Activated naive CD4-positive, alpha-beta T cell (primary cell): ENCODE measurements at regions not wholly inside any gene's neighbourhood (a gene's known extent, or its start where the extent isn't known, plus 50 kb on each side); places are given as distances from the start of the nearest gene placed in this dataset.

Experiments used
- DNase-seq, 4 experiments: peaks; one replicate each; lab custom pipeline; 2025; lab: John Stamatoyannopoulos, UW

DNA sequence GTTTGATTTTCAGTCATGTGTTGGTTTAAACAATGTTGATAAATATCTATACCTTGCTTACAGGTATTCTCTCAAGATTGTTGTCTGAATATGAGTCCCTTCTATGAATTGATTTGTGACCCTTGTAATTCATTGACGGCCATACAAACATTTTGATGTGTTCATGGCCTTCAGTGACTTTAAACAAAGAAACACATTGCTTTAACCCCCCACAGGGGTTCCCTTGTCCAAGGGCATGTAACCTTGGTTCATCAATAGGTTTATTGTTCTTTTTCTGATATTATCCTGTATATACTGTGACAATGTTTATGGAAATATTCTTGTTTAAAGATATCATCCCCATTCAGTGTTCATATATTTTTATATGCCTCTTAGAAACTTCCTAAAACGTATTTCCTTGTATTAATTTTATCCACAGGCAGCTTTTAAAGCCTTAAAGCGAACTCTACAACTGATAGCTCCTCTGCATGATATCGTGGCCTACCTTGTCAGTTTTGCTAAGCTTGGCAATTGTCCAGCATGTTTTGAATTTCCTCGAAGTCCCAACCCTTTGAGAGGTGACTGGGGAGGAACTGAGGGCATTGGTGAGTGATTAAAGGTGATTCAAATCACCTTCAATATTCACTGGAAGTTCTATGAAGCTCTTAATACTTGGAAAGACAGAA, 87.0 kb downstream of the CD164 start:
- DNase-seq: no peak

DNA sequence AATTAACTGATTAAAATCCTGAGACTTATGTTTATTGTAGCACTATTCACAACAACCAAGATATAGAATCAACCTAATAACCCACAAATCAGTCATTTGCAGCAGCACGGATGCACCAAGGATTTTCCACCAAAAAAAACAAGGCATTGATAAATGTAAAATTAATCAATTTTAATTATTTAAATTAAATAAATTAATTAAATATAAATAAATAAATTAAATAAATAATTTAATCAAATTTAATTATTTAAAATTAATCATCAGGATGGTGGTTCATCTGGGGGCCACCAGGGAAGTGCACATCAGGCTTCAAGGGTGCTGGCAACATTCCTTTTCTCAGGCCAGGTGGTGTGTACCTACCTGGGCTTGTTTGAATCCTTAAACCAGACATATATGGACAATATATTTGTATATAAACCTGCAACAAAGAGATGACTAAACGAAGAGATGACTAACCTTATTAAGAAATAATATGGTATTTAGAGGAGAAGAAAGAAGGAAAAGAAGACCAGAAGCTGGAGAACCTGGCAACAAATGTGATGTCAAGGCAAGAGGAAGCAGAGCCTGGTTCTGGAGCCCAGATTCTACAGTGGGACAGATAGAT, 89.2 kb downstream of the CD164 start:
- DNase-seq: no peak

DNA sequence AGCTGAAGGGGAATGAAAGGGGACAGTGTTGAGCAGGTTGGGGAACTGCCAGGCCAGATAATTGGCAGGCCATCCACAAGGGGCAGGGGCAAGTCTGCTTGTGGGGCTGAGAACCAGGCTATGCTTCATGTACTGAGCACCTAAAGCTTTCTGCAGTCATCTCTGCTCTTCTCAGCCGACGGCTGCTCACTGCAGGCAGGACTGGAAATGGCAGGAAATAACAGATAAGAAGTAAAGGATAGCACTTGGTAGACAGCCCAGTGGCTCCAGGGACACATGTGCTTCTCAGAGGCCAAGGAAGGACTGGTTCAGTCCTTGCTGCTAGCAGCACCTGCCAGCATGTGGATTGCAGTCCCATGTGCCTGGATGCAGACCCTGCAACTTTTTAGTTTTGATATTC, 89.8 kb downstream of the CD164 start:
- no peak for DNase-seq

DNA sequence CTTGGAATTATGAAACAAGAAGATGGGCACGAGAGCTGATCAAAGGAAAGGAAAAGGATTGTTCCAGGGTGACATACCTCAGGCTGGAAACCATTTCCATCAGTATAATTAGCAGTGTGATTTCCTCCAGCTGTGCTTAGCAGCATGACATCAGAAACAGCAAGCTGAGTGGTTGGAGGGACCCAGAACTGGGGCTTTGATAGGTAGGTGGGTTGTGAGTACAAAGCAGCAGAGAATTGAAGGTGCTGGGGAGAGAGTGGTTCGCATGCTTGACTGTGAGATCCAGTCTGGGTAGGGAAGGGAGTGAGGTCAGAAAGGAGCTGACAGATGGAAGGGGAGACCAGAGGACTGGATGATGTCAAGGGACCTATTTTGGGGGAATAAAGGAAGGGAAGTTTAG, 90.4 kb downstream of the CD164 start:
- no peak for DNase-seq

DNA sequence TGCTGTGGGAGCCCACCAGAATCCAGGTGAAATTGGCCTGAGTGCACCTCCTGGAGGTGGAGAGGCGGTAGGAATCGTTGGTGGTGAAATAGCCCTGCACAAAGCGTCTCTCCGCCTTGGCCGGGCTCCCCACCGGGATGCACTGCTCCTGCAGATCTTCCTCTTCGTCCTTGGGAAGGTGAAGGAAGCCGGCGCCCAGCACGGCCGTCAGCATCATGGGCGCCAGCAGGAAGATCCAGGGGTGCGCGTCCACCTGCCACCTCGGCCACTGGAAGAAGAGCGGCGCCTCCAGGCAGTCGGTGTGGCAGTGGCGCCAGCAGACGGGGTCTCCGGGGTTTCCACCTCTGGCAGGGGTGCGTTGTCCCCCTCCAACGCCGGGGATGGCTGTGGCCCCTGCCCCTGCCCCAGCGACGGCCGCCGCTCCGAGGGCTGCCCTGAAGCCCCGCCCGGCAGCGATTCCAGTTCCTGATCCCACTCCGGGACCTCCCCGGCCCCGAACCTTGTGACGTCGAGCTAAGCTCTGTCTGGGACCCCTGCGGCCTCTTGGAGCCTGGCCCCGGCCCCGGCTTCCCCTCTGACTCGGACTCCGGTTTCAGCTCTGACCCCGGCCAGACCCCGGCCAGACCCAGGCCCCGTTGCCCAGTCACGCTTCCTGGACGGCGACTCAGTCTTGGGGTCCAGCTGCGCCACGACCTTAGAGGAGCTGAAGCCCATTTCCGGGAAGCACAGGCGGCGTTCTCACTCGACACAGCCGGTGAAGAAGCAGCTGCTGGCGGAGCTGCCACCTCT, 91.9 kb downstream of the CD164 start:
- DNase-seq: no peak

DNA sequence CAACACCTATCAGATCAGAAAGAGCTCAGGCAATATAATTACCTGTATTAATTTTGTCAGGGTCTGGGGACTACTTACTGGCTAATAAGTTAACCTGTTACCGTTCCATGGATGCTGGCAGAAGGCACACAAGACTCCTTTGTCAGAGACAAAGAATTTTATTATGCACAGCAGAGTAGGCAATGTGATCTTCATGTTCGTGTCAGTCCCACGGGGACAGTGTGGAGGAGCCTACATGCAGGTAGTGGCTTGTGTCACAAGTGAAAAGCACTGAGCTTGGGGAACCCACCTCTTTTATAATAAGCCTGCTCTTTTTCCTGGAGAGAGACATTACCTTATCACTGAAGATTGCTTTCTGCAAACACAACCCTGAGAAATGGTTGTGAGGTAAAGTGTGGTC, 96.9 kb downstream of the CD164 start:
- no peak for DNase-seq

DNA sequence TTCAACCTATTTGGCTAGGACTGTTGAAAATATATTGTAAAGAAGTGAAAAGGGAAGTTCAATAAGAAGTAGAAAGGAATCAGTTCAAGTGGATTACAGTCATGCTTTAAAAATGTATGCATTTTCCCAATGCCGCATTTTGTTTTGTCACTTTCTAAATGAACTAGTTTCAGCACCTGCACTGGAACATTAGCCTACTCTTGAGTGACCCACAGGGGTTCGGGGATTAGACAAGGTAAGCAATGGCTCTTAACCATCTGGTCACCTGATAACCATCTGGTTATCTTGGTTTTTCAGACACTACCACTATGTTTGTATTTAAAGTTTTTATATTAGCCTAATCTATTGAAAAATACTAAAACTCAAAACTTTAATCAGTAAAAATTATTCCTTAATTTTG, 97.6 kb downstream of the CD164 start:
- DNase-seq: no peak

DNA sequence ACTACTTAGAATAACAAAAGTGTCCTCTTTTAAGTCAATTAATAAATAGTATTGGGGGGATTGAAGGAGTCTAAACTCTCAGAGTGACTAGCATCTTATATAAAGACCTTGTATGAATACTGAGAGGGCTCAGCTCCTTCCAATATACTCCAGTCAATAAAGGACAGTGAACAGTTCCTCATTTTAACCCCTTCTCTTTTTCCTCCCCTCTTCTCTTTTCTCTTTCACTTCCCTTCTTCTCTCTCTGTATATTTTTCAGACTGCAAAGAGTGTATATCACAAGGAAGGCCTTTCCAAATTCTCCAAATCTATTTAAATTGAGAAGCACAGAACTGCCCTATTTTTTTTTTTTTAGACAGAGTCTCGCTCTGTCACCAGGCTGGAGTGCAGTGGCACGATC, 99.5 kb downstream of the CD164 start:
- DNase-seq: no peak

DNA sequence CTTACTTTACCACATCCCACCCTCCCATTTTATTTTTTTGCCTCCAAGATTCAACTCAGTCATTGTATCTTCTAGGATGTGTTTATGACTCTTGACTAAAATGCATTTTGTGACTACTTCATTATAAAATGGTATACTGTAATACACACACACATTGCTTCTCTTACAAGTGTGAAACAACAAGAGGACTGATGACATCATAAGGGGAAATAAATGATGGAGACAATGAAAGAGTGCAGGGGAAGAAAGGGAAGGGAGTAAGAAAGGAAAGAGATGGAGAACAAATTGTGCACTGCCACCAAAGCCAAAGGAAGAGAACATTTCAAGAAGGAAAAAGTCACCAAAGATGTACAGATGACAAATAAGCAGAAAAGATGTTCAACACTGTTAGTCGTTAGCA, 102.6 kb downstream of the CD164 start:
- DNase-seq: no peak

DNA sequence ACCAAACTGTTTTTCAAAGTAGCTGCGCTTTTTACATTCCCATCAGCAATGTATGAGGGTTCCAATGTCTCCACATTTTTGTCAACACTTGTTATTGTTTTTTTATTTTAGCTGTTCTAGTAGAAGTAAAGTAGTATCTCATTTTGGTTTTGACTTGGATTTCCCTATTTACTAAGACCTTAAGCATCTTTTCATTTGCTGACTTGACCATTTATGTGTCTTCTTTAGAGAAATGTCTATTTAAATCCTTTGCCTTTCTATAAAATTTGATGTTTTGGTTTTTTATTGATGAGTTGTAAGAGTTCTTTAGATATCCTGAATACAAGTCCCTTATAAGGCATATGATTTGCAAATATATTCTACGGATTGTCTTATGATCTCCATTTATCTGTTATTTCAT, 110.6 kb downstream of the CD164 start:
- no peak for DNase-seq

DNA sequence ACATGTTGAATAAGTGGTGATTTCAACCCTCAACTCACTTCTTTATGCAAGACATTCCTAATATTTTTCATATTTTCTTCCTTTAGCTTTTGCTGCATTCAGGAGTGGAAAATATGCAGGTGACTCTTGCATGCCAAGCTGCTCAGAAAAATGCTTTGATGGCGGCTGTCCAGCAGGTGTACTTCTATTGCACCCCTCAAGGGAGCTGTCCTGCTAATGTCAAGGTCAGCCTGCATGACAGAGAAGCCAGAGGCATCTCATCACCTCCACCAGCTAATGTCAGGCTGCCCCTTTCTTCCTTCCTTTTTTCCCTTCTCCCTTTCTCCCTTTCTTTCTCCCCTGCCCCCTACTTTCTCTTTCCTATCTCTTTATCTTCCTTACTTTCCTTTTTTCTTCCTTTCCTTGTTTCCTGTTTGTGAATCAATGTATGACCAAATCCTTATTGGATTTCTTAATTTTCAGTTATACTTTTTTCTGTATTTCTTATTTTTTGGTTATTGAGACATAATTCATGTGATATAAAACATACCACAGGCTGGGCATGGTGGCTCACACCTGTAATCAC, 112.2 kb downstream of the CD164 start:
- no peak for DNase-seq

DNA sequence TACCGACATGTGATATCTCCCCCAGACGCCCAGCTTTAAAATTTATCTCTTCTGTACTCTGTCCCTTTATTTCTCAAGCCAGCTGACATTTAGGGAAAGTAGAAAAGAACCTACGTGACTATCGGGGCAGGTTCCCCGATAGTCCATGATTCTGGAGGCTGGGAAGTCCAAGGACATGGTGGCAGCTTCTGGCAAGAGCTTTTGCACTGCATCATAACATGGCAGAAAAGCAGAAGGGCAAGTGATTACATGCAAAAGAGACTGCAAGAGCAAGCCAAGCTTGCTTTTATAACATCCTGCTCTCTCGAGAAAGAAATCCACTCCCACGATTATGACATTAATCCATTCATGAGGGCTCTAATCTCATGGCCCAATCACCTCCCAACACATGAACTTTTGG, 113.2 kb downstream of the CD164 start:
- DNase-seq: no peak

DNA sequence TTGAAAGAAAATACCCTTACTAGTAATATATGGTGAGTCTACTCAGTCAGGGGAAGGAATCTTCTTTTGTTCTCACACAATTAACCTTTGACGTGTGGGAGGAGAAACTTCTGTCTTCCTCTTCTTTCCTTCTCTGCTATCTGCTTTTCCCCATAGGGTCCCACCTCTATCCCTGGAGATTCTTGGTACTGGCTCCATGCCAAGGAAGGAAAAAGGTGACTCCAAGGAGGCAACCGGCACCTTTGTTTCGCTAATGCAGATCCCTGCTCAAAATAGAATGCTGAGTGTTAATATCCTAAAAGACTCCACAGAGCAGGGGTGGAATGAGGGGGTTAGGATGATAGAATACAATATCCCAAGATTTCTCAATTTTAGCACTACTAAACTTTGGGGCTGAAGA, 116.7 kb downstream of the CD164 start:
- no peak for DNase-seq

DNA sequence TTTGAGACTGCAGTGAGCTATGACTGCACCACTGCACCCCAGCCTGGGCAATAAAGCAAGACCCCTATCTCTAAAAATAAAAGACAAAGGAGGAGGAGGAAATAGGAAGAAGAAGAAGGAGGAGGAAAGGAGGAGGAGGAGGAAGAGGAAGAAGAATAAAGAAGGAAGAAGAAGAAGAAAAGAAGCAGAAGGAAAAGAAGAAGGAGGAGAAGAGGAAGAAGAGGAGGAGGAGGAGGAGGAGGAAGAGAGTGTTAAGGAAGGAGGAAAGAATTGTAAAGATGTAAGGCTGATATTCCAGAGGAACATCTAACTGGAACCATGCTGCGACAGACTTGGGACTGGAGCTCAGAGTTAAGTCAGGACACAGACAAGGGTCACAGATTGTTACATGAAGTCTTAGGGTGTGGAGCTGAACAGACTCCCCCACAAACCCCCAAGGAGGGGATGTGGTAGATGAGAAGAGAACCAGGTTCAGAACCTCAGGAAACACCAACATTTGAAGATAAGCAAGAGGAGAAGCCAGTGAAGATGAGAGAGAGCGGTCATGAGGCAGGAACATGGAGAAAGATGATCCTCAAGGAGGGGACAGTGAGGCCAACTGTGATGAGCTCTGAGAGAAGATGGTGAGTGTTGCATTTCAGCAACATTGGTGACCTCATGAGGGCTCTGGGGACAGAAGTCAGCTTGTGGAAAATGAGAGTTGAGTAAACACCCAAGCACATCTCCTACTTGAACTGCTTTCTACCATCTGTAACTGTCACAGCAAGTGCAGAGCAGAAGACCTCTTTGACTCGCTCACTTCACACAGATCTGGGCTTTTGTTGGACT, 118.2 kb downstream of the CD164 start:
- no peak for DNase-seq

DNA sequence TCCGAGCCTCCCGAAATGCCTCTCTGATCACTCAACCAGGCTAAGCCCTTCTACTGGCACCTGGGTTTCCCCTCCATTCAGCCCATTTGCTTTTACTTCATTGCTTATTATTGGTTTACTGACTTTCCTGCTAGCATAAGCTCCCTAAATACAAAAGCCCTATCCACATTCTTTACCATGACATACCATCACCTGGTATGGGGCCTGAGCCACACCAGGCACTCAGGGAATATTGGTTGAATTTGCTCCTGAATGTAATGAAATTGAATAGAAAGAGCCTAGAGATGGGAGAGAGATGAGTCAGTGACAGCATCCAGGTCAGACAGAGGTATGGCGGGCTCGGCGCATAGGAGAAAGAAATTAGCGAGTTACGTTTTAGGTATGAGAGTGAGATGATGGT, 120.0 kb downstream of the CD164 start:
- no peak for DNase-seq

DNA sequence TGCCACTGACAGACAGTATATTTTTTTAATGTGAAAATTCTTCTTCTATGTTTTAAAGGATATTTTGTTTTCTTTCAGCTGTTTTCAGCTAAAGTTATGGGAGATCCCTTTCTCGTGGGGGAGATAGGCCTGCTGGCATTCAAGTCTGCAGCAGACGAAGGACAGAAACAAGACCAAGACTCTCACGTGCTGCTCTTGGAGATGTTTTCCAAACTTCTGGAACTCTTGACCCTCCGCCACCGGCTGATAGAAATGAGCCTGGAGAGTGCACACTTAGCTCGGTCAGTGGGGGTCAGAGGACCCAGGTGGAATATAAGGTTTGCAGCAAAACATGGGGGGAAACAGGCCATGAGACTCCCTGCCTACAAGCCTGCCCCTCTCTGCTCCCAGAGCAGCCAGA, 120.5 kb downstream of the CD164 start:
- no peak for DNase-seq

DNA sequence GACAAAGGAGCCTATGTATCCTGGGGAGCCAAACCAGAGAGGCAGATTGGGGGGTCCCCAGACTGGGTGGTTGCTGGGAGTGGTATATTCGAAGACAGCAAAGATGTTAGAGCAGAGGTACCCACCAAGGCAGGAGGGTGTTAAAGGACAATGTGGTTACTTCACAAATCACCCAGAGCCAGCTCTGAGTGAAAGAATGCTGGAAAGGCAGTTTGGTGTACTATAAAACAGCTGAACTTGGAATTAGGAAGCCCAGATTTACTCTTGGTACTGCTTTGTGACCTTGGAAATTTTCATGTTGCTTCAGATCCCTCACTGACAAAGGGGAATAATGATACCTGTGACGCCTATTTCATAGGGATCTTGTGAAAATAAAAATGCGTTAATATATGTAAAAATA, 121.6 kb downstream of the CD164 start:
- DNase-seq: no peak

DNA sequence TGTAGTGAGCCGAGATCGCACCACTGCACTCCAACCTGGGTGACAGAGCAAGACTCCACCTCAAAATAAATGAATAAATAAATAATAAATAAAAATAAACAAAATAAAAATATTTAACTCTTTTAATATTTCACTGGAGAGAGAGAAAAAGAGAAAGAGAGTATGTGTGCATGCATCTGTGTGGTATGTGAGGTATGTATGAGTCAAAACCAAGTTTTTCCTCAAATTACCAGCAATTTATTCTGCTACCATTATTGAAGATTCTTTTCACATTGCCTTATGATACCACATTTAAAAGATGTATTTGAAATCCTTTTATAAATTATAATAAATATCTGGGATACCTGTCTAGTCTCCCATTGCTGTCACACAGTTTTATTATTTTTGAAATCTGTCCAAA, 122.1 kb downstream of the CD164 start:
- DNase-seq: no peak

DNA sequence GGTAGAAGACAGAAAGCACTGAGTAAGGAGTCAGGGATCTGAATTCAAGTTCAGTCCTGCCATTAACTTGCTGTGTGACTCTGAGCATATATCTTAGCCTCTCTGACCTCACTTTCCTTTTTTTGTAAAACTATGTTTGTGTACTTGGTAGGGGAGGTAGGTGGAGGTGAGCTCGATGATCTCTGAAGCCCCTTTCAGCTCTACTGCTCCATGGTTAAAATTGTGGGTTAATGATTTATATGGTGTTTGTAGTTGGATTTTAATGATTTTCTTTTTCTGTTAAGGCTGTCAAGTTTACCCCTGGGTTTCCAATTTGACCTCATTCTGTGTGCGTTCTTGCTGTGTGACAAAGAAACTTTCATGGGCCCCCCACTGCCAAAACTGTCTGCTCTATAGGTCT, 124.1 kb downstream of the CD164 start:
- DNase-seq: no peak

DNA sequence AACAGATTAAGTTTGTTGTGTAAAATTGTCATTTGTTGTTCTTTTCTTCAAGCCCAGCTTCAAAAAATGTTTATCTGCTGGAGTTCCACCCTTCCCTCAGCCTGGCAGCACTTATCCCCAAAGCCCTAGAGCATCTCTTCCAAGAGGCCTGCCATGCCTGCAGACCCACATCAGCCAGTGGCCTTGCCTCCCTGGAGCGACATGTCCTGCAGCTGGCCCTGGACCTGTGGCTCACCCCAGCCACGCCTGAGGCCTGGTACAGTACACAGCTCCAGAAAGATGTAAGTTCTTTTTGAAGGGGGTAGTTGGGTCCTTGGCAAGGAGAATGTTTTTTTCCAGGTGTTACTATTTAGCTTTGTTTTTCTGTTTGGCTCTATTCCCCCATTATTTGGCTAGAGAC, 124.8 kb downstream of the CD164 start:
- no peak for DNase-seq

DNA sequence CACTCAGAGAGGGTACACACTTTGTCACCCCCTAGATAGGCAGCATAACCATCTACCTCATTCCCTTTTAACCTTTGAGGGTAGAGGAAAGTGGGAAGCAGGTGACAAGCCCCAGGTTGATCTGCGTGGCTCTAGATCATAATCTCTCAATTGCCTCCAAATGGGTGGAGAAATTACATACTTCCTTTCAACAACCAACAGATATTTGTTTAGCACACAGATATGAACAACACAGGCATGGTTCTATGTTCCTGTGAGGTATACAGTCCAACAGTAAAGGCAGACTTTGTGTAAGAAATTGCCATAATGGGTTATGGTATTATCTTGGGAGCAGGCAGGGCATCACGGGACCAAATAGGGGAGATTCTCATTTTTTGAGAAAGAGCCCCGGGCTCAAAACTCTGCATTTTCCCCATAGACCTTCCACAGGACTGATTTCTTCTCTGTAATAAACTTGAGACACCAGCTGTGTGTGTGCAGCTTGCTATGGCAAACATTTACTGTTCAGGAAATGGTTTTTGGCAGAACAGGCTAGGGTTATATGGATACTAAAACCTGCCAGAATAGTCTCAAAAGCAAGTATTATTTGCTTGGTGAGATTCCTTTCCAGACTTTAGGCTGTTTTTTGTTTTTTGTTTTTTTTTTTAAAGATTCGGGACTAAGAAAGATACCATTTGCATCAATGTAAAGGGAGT, 126.2 kb downstream of the CD164 start:
- DNase-seq: no peak

DNA sequence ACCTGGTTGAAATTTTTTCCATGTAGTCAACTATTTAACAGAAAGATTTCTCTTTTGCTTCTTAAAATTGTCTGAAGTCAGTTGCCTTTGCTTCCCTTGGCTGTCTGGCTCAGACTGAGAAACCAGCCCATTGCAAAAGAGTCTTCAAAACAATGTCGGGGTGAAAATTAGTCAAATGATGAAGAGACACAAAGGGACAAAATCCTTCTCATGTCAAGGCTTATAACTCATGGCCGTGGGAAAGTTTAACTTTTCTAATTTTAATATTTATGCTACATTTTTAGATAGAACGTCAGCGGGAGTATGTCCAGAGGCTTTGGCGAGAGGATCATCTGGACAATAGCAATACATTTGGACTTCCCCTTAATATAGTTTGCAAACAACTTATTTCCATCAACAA, 127.2 kb downstream of the CD164 start:
- no peak for DNase-seq
